ENCODE measurements at regions not wholly inside any gene's neighbourhood (a gene's known extent, or its start where the extent isn't known, plus 50 kb on each side); places are given as distances from the start of the nearest gene placed in this dataset.
"Not testable (repeated sequence)": the region's sequence is repeated elsewhere in the genome, so short reads cannot be mapped to it uniquely, and the experiment has no call there.

GRCh38 chr2:226532976-226533375, 266.6 kb downstream of the IRS1 start:
- not testable (repeated sequence) for DNase-seq (ENCODE audit: low read depth in 2 of 2, low spot score in 1 of 2)

- no peak for DNase-seq (ENCODE audit: low read depth in 2 of 2, low spot score in 1 of 2)
These were observed 268.4 kb downstream of the IRS1 start for GRCh38 chr2:226531061-226531810.

GRCh38 chr2:226529556-226529955, 270.1 kb downstream of the IRS1 start:
- DNase-seq (ENCODE audit: low read depth in 2 of 2, low spot score in 1 of 2) = no peak

- DNase-seq (ENCODE audit: low read depth in 2 of 2, low spot score in 1 of 2) = no peak
These were observed 272.9 kb downstream of the IRS1 start for GRCh38 chr2:226526716-226527115.

- DNase-seq (ENCODE audit: low read depth in 2 of 2, low spot score in 1 of 2) = no peak
These were observed 275.2 kb downstream of the IRS1 start for GRCh38 chr2:226524381-226524843.

- no peak for DNase-seq (ENCODE audit: low read depth in 2 of 2, low spot score in 1 of 2)
These were observed 278.9 kb downstream of the IRS1 start for GRCh38 chr2:226520723-226521122.

GRCh38 chr2:226515344-226516055, 284.1 kb downstream of the IRS1 start:
- DNase-seq (ENCODE audit: low read depth in 2 of 2, low spot score in 1 of 2) = no peak

GRCh38 chr2:226514895-226515294, 284.7 kb downstream of the IRS1 start:
- DNase-seq (ENCODE audit: low read depth in 2 of 2, low spot score in 1 of 2) = no peak

GRCh38 chr2:226511311-226511710, 288.3 kb downstream of the IRS1 start:
- no peak for DNase-seq (ENCODE audit: low read depth in 2 of 2, low spot score in 1 of 2)

GRCh38 chr2:226508683-226509082, 290.9 kb downstream of the IRS1 start:
- no peak for DNase-seq (ENCODE audit: low read depth in 2 of 2, low spot score in 1 of 2)

- no peak for DNase-seq (ENCODE audit: low read depth in 2 of 2, low spot score in 1 of 2)
These were observed 291.6 kb downstream of the IRS1 start for GRCh38 chr2:226508005-226508404.

GRCh38 chr2:226497146-226497909, 302.3 kb downstream of the IRS1 start:
- DNase-seq (ENCODE audit: low read depth in 2 of 2, low spot score in 1 of 2) = no peak

- DNase-seq (ENCODE audit: low read depth in 2 of 2, low spot score in 1 of 2) = no peak
These were observed 303.4 kb downstream of the IRS1 start for GRCh38 chr2:226496273-226496550.

GRCh38 chr2:226495466-226496272, 304.0 kb downstream of the IRS1 start:
- no peak for DNase-seq (ENCODE audit: low read depth in 2 of 2, low spot score in 1 of 2)

- no peak for DNase-seq (ENCODE audit: low read depth in 2 of 2, low spot score in 1 of 2)
These were observed 308.5 kb downstream of the IRS1 start for GRCh38 chr2:226491112-226491511.

GRCh38 chr2:226489775-226490541, 309.7 kb downstream of the IRS1 start:
- DNase-seq (ENCODE audit: low read depth in 2 of 2, low spot score in 1 of 2) = no peak

- DNase-seq (ENCODE audit: low read depth in 2 of 2, low spot score in 1 of 2) = no peak
These were observed 311.6 kb downstream of the IRS1 start for GRCh38 chr2:226488034-226488433.

- DNase-seq (ENCODE audit: low read depth in 2 of 2, low spot score in 1 of 2) = no peak
These were observed 312.0 kb downstream of the IRS1 start for GRCh38 chr2:226487573-226487972.

GRCh38 chr2:226483745-226484619, 315.6 kb downstream of the IRS1 start:
- no peak for DNase-seq (ENCODE audit: low read depth in 2 of 2, low spot score in 1 of 2)
